OCI-LY3 (cell line): ENCODE measurements at regions not wholly inside any gene's neighbourhood (a gene's known extent, or its start where the extent isn't known, plus 50 kb on each side); places are given as distances from the start of the nearest gene placed in this dataset.
"Not testable (repeated sequence)": the region's sequence is repeated elsewhere in the genome, so short reads cannot be mapped to it uniquely, and the experiment has no call there.

Experiments
- H2AFZ ChIP-seq: fragments of 200-600, 300-600 bp; shearing (Covaris generic); 2 replicates; pipeline ENCODE4 v1.6.0; 2014; ENCODE audit warnings: antibody characterized with exemption, low read depth, low read length
- H3K27ac ChIP-seq: fragments of 200-600, 300-600 bp; sonication (generic); 2 replicates; pipeline ENCODE4 v1.5.1; 2014; ENCODE audit warnings: mild to moderate bottlenecking, low read length, moderate library complexity, mixed read lengths
- H3K27me3 ChIP-seq: fragments of 200-600, 300-600 bp; sonication (generic); 2 replicates; pipeline ENCODE4 v1.6.1; 2014; ENCODE audit warnings: low read depth, low read length, mixed read lengths
- H3K36me3 ChIP-seq: fragments of 200-600, 300-600 bp; sonication (generic); replicated peaks from 2 replicates; pipeline ENCODE3; 2014; ENCODE audit warnings: low read depth, low read length, mixed read lengths
- H3K4me1 ChIP-seq: fragments of 300-600, 200-600 bp; sonication (generic); 2 replicates; pipeline ENCODE4 v1.6.1; 2014; ENCODE audit warnings: low read length, mixed read lengths
- H3K4me2 ChIP-seq: fragments of 200-600, 300-600 bp; sonication (generic); 2 replicates; pipeline ENCODE4 v1.6.1; 2014; ENCODE audit warnings: low read length, mixed read lengths
- H3K4me3 ChIP-seq: fragments of 300-600, 200-600 bp; sonication (generic); 2 replicates; pipeline ENCODE4 v1.5.1; 2014; ENCODE audit warnings: antibody characterized with exemption, mild to moderate bottlenecking, low read length, moderate library complexity
- H3K79me2 ChIP-seq: fragments of 300-600, 200-600 bp; shearing (Covaris generic); 2 replicates; pipeline ENCODE4 v1.6.1; 2014; ENCODE audit warnings: mild to moderate bottlenecking, low read length, mixed read lengths
- H3K9ac ChIP-seq: fragments of 300-600, 200-600 bp; shearing (Covaris generic); 2 replicates; pipeline ENCODE4 v1.6.0; 2014; ENCODE audit warnings: mild to moderate bottlenecking, low read length, moderate library complexity
- H3K9me3 ChIP-seq: fragments of 200-600, 300-600 bp; shearing (Covaris generic); 2 replicates; pipeline ENCODE4 v1.6.1; 2014; ENCODE audit warnings: low read length, mixed read lengths; ENCODE audit not compliant: insufficient read depth
- H4K20me1 ChIP-seq: fragments of 200-600, 300-600 bp; sonication (generic); 2 replicates; pipeline ENCODE4 v1.6.1; 2016; ENCODE audit warnings: low read length, mixed read lengths; ENCODE audit not compliant: insufficient read depth
- EZH2phosphoT487 ChIP-seq: fragments of 200-600 bp; shearing (Covaris generic); IDR thresholded peaks from 2 replicates; pipeline ENCODE4 v1.6.1; 2018; ENCODE audit warnings: antibody characterized with exemption, mixed run types, low read depth
- TF ChIP-seq, protein P1 (sequence below): fragments of 200-600, 300-600 bp; sonication (generic); IDR thresholded peaks from 2 replicates; pipeline ENCODE4 v1.5.1; 2014; ENCODE audit warnings: antibody characterized with exemption, low read length, low read depth

DNA sequence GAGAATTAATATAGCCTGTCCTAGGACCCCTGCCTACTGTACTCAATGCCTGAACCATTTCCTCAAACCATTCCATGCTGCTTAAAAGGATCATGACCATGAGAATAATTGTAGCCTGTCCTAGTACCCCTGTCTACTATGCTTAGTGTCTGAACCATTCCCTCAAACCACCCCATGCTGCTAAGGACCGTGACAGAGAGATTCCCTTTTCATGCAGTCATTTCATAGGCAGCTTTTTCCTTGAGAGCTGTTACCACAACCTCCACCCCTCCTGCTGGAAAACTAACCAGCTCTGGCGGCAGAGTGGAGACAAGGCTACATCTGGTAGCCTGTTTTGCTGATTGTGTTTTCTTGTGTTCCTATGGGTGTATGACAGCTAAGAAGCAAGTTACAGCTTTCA, 174.9 kb upstream of the SMARCAD1 start:
- H3K27me3 ChIP-seq: no peaks in the 10 kb centered on the region

DNA sequence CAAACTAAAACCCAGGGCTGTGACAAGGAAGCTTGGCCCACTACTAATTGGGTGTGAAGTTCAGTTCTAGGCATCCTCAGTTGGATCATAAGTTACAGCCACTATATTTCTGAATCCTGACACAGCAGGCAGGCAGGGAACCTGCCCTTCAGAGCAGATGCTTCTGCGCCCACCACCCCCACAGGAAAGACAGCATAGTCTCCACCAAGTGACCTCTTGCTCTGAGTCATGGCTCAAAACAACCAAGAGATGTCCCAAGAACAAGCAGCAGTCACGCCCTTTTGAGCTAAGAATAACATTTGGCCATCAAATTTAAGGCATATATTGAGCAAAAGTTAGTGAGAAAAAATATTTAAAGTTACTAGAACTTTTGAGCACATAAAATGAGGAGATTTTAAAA, 170.7 kb upstream of the SMARCAD1 start:
- Histone ChIP-seq H3K9ac (no peak overlapping the region), H4K20me1 (no peaks in the 10 kb centered on the region), H3K4me3 (no peak overlapping the region), H3K27ac (no peak overlapping the region), H3K36me3 (no peaks in the 10 kb centered on the region), H3K9me3 (no peaks in the 10 kb centered on the region), H3K27me3 (no peaks in the 10 kb centered on the region), H3K4me2 (peak overlapping the region; percentile 8; the same call in 1 of the 2 replicates), H2AFZ (peak overlapping the region; percentile 10; the same call in 1 of the 2 replicates), H3K4me1 (peaks cover 7% of the 10 kb centered on the region), H3K79me2 (no peaks in the 10 kb centered on the region)
- TF ChIP-seq, protein P1, sequence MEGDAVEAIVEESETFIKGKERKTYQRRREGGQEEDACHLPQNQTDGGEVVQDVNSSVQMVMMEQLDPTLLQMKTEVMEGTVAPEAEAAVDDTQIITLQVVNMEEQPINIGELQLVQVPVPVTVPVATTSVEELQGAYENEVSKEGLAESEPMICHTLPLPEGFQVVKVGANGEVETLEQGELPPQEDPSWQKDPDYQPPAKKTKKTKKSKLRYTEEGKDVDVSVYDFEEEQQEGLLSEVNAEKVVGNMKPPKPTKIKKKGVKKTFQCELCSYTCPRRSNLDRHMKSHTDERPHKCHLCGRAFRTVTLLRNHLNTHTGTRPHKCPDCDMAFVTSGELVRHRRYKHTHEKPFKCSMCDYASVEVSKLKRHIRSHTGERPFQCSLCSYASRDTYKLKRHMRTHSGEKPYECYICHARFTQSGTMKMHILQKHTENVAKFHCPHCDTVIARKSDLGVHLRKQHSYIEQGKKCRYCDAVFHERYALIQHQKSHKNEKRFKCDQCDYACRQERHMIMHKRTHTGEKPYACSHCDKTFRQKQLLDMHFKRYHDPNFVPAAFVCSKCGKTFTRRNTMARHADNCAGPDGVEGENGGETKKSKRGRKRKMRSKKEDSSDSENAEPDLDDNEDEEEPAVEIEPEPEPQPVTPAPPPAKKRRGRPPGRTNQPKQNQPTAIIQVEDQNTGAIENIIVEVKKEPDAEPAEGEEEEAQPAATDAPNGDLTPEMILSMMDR: no peak
- no peak for TF ChIP-seq EZH2phosphoT487

More for the DNA sequence above, 174.9 kb upstream of the SMARCAD1 start:
- Histone ChIP-seq H3K79me2 (no peaks in the 10 kb centered on the region), H2AFZ (no peak overlapping the region), H3K9ac (no peak overlapping the region), H3K27ac (no peak overlapping the region), H3K4me3 (no peak overlapping the region), H3K4me1 (peaks cover 7% of the 10 kb centered on the region), H3K36me3 (no peaks in the 10 kb centered on the region), H3K9me3 (no peaks in the 10 kb centered on the region), H3K4me2 (no peak overlapping the region), H4K20me1 (no peaks in the 10 kb centered on the region)
- no peak for TF ChIP-seq EZH2phosphoT487
- TF ChIP-seq, protein P1: no peak

DNA sequence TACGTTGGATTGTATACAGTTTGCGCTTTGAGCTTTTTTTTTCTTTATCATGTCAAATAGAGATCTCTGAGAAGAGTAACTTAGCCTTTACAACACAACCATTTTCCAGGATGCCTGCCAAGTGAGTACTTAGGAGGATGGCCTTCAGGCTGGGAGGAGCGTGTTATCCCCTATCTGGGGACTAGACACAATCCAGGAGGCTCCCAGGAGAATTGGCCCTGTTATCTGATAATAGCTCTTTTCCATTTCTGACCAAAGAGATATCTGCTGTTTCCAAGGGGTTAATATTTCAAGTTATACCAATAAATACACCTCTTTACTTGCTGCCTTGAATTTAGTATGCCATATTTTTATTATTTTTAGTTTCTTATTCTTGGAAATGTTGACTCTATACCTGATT, 169.5 kb upstream of the SMARCAD1 start:
- no peak for TF ChIP-seq EZH2phosphoT487
- TF ChIP-seq, protein P1: no peak
- Histone ChIP-seq H2AFZ (no peak overlapping the region), H3K36me3 (no peaks in the 10 kb centered on the region), H3K27ac (no peak overlapping the region), H3K4me3 (no peak overlapping the region), H3K9me3 (no peaks in the 10 kb centered on the region), H3K9ac (no peak overlapping the region), H3K4me1 (peaks cover 7% of the 10 kb centered on the region), H3K27me3 (no peaks in the 10 kb centered on the region), H3K4me2 (no peak overlapping the region), H4K20me1 (no peaks in the 10 kb centered on the region), H3K79me2 (no peaks in the 10 kb centered on the region)

DNA sequence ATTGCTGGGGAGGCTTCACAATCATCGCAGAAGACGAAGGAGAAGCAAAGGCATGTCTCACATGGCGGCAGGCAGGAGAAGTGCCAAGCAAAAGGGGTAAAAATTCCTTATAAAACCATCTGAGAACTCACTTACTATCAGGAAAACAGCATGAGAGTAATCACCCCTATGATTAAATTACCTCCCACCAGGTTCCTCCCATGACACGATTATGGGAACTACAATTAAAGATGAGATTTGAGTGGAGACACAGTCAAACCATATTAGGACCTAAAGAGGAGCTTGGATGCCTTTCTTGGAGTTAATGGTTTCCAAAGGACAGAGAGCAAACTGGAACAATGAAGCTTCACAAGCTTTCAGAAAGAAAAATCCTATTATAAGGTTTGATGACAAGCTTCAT, 168.4 kb upstream of the SMARCAD1 start:
- TF ChIP-seq, protein P1: no peak
- no peak for TF ChIP-seq EZH2phosphoT487
- Histone ChIP-seq H3K9ac (no peak overlapping the region), H4K20me1 (no peaks in the 10 kb centered on the region), H3K9me3 (no peaks in the 10 kb centered on the region), H2AFZ (no peak overlapping the region), H3K4me2 (no peak overlapping the region), H3K79me2 (no peaks in the 10 kb centered on the region), H3K4me3 (no peak overlapping the region), H3K27me3 (no peaks in the 10 kb centered on the region), H3K36me3 (no peaks in the 10 kb centered on the region), H3K27ac (no peak overlapping the region), H3K4me1 (peaks cover 7% of the 10 kb centered on the region)

DNA sequence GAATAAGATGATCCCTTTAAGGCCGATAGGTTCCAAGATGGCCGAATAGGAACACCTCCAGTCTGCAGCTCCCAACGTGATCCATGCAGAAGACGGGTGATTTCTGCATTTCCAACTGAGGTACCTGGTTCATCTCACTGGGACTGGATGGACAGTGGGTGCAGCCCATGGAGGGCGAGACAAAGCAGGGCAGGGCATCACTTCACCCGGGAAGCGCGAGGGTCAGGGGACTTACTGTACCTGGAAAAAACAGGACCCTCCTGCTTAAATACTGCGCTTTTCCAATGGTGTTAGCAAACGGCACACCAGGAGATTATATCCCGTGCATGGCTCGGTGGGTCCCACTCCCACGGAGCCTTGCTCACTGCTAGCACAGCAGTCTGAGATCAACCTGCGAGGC, 163.2 kb upstream of the SMARCAD1 start:
- H3K27ac ChIP-seq, H3K36me3 ChIP-seq, H3K9me3 ChIP-seq, H3K79me2 ChIP-seq, H3K9ac ChIP-seq, H4K20me1 ChIP-seq, H3K4me3 ChIP-seq, H3K4me2 ChIP-seq, H3K4me1 ChIP-seq, H2AFZ ChIP-seq, H3K27me3 ChIP-seq: not testable (repeated sequence)
